ENCODE measurements at regions not wholly inside any gene's neighbourhood (a gene's known extent, or its start where the extent isn't known, plus 50 kb on each side); places are given as distances from the start of the nearest gene placed in this dataset.

GRCh38 chr5:98564836-98565235 is 208.6 kb upstream of the RGMB start:
- TF ChIP-seq POLR2A (IDR thresholded peaks at IDR 0.05; ENCODE audit: low read depth, low read length) = no peak
- TF ChIP-seq POLR2AphosphoS5 (IDR thresholded peaks at IDR 0.05; ENCODE audit: low read depth, low read length) = no peak
- no peak for TF ChIP-seq TAF1 (IDR thresholded peaks at IDR 0.05; ENCODE audit: low read depth, low read length)
